Endothelial cell (in vitro differentiated cells): ENCODE measurements at regions not wholly inside any gene's neighbourhood (a gene's known extent, or its start where the extent isn't known, plus 50 kb on each side); places are given as distances from the start of the nearest gene placed in this dataset.
A peak's percentile ranks its signal among the peaks of the same experiment; 100 is the strongest.
"Not testable (repeated sequence)": the region's sequence is repeated elsewhere in the genome, so short reads cannot be mapped to it uniquely, and the experiment has no call there.

ENCODE experiments used
- DNase-seq: peaks from one replicate; pipeline ENCODE4 v3.0.0; 2021; ENCODE audit warnings: low spot score
- H3K27ac Mint-ChIP-seq: one replicate; pipeline ENCODE4 v1.8.0; 2021; ENCODE audit warnings: mixed read lengths, inconsistent platforms; ENCODE audit not compliant: unreplicated experiment
- H3K27me3 Mint-ChIP-seq: one replicate; pipeline ENCODE4 v1.8.0; 2021; ENCODE audit warnings: mild to moderate bottlenecking, moderate library complexity, mixed read lengths, inconsistent platforms; ENCODE audit not compliant: unreplicated experiment
- H3K36me3 Mint-ChIP-seq: one replicate; pipeline ENCODE4 v1.8.0; 2021; ENCODE audit warnings: mild to moderate bottlenecking, low read depth, mixed read lengths, inconsistent platforms; ENCODE audit not compliant: unreplicated experiment
- H3K4me1 Mint-ChIP-seq: one replicate; pipeline ENCODE4 v1.8.0; 2021; ENCODE audit warnings: mild to moderate bottlenecking, mixed read lengths, inconsistent platforms; ENCODE audit not compliant: unreplicated experiment
- H3K4me3 Mint-ChIP-seq: one replicate; pipeline ENCODE4 v1.8.0; 2021; ENCODE audit warnings: mild to moderate bottlenecking, mixed read lengths, inconsistent platforms; ENCODE audit not compliant: unreplicated experiment
- H3K9me3 Mint-ChIP-seq: one replicate; pipeline ENCODE4 v1.8.0; 2021; ENCODE audit warnings: mixed read lengths, inconsistent platforms; ENCODE audit not compliant: unreplicated experiment
- CTCF ChIP-seq: fragments of 200-600 bp; sonication (generic); IDR thresholded peaks from one replicate; pipeline ENCODE4 v1.5.0; 2021; ENCODE audit warnings: antibody characterized with exemption; ENCODE audit not compliant: unreplicated experiment

GRCh38 chr5:100683881-100684280 lies 148.7 kb downstream of the FAM174A start:
- Mint-ChIP-seq H3K27me3 (peaks cover 5% of the 10 kb centered on the region), H3K4me1 (peaks cover 3% of the 10 kb centered on the region), H3K4me3 (peak overlapping the region; percentile 28), H3K36me3 (peaks cover 4% of the 10 kb centered on the region), H3K9me3 (no peaks in the 10 kb centered on the region), H3K27ac (no peak overlapping the region)
- no peak for TF ChIP-seq CTCF
- DNase-seq = no peak

GRCh38 chr5:100685122-100685521 lies 149.9 kb downstream of the FAM174A start:
- H3K27ac Mint-ChIP-seq, H3K9me3 Mint-ChIP-seq, DNase-seq, H3K4me1 Mint-ChIP-seq, H3K27me3 Mint-ChIP-seq, H3K36me3 Mint-ChIP-seq, H3K4me3 Mint-ChIP-seq: not testable (repeated sequence)

GRCh38 chr5:100688834-100689233 lies 153.7 kb downstream of the FAM174A start:
- DNase-seq, H3K27ac Mint-ChIP-seq, H3K4me1 Mint-ChIP-seq, H3K9me3 Mint-ChIP-seq, H3K27me3 Mint-ChIP-seq, H3K4me3 Mint-ChIP-seq, H3K36me3 Mint-ChIP-seq: not testable (repeated sequence)

GRCh38 chr5:100690036-100690560 lies 154.9 kb downstream of the FAM174A start:
- no peak for DNase-seq
- H3K27me3 Mint-ChIP-seq = peaks cover 3% of the 10 kb centered on the region
- TF ChIP-seq CTCF = no peak
- H3K9me3 Mint-ChIP-seq = no peaks in the 10 kb centered on the region
- H3K27ac Mint-ChIP-seq = no peak overlapping the region
- H3K4me3 Mint-ChIP-seq = no peak overlapping the region
- H3K36me3 Mint-ChIP-seq = no peaks in the 10 kb centered on the region
- H3K4me1 Mint-ChIP-seq = peaks cover 3% of the 10 kb centered on the region

- no peaks in the 10 kb centered on the region for H3K36me3 Mint-ChIP-seq
- TF ChIP-seq CTCF = no peak
- DNase-seq = no peak
- peaks cover 3% of the 10 kb centered on the region for H3K27me3 Mint-ChIP-seq
- no peak overlapping the region for H3K27ac Mint-ChIP-seq
- no peaks in the 10 kb centered on the region for H3K9me3 Mint-ChIP-seq
- peaks cover 7% of the 10 kb centered on the region for H3K4me1 Mint-ChIP-seq
- H3K4me3 Mint-ChIP-seq = no peak overlapping the region
Measured at GRCh38 chr5:100691085-100691484, 155.9 kb downstream of the FAM174A start.

- H3K27me3 Mint-ChIP-seq = peaks cover 3% of the 10 kb centered on the region
Measured at GRCh38 chr5:100691548-100691947, 156.4 kb downstream of the FAM174A start.

More at GRCh38 chr5:100691548-100691947, 156.4 kb downstream of the FAM174A start:
- Mint-ChIP-seq H3K27ac (no peak overlapping the region), H3K4me3 (no peak overlapping the region), H3K9me3 (no peaks in the 10 kb centered on the region), H3K4me1 (peaks cover 7% of the 10 kb centered on the region), H3K36me3 (no peaks in the 10 kb centered on the region)
- no peak for TF ChIP-seq CTCF
- DNase-seq = no peak
